ENCODE measurements at regions not wholly inside any gene's neighbourhood (a gene's known extent, or its start where the extent isn't known, plus 50 kb on each side); places are given as distances from the start of the nearest gene placed in this dataset.

DNA sequence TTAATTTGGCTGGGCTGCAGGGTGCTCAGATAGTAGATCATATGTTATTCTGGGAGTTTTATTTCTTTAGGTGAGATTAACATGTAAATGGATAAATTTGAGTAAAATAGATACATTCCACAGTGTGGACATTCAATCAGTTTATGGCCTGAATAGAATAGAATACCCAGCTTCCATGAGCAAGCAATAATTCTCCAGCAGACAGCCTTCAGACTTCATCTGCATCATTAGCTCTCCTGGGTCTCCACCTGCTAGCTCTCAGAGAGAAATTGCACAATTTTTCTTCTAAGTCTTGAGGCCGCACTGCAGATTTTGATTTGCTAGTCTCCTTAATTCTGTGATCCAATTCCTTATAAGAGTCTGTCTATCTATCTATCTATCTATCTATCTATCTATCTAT lies 420.3 kb upstream of the BOD1L1 start:
- DNase-seq (ENCODE audit: low spot score): no peak

DNA sequence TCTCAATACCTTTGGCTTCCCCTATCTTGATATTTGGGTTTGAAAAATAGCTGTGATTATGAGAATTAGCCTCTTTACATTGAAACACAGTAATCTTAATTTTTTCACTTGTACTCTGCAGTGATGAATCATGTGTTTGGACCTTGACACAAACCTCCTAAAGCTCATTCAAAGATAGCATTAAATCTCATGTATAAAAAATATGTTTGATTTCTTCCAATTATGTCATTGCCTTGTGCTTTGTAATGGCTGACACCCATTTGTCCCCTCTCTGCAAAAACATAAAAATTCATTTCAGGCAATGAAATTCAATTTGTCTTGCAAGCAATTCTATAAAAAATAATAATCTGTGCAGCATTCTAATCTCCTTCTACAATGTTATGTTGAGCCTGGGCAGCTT lies 422.4 kb upstream of the BOD1L1 start:
- DNase-seq (ENCODE audit: low spot score): no peak

DNA sequence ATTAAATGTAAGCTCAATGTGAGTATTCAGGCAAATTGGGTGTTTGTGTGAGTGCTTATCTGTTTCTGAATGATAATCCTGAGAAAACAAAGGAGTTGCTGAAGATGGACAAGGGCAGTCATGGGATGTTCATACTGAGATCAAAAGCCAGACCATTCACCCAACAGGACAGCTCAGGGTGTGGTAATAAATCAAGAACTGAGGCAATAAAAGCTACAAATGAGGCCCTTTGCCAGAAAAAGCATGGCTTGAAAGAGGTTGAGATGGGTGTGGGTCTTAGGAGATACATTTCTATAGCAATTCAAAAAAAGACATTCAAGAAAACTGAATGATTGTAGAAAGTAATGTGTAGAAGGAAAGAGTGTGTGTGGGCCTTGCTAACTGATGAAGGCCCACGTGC lies 425.8 kb upstream of the BOD1L1 start:
- DNase-seq (ENCODE audit: low spot score): no peak

DNA sequence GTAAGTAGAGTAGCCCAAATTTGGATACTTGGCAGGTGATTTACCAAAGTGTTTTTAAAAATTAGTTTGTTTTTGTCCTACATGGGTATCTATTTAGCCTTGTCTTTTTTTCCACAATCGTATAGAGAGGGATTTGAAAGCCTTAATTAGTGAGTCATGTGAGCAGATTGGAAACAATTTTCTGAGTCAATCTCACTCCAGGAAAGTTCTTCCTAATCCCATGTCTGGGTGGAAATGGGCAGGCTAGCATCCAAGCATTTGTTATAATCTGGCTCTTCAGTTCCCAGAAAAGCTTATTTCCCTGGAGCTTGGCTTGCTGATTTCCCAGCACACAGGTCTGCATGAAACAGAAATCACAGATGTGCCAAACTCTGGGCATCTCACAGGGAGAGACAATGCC lies 426.9 kb upstream of the BOD1L1 start:
- no peak for DNase-seq (ENCODE audit: low spot score)

DNA sequence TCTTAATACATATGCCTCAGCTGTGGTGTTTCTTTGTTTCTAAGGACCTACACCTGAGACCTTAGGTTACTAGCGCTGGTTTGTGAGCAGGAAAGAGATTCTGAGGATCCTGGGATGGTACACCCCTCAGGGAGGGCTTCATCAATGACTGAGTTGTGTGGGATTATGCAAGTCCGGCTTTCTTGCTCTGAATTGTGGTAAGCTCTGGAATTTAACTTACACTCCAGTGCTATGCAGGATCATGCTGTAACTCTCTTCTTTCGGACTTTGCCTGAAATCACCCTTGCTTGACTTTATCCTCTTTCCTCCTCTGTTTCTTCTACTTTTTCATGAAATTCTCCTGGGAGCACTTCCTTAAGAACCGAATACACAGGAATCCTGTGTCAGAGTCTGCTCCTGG lies 431.5 kb upstream of the BOD1L1 start:
- DNase-seq (ENCODE audit: low spot score): peak; percentile 13

DNA sequence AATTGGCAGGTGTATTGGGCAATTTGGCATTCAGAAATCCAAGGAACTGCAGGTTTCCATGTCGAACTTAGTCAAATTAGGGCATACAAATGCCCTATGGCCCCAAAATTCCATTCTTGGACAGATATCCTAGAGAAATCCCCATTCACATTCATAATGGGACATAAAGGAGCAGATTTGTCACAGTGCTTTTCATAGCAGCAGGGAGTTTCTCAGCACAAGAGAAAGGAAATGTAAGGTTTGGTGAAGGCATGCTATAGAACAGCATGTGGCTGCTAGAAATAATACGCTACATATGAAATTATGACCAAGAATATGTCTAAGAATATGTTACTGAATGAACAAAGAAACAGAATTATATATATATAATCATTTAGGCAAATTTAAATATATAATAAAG lies 437.5 kb upstream of the BOD1L1 start:
- DNase-seq (ENCODE audit: low spot score): no peak

DNA sequence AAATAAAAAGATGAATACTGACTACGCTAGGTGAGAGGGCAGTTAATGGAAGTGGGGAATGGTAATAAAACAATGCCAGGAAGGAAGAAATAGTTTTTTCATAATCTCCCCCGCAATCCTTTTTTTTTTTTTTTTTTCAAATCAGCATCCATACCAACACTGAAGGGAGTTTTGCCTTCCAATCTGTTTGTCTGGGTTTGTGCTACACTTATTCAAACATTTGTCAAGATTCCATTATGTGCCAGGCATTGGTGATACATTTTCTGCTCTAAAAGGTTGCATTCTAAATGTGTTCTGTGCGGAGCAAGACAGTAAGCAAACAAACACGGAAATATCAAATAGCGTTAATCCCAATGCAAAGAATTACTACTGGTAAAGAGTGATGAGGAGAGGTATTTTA lies 437.9 kb upstream of the BOD1L1 start:
- DNase-seq (ENCODE audit: low spot score): no peak

DNA sequence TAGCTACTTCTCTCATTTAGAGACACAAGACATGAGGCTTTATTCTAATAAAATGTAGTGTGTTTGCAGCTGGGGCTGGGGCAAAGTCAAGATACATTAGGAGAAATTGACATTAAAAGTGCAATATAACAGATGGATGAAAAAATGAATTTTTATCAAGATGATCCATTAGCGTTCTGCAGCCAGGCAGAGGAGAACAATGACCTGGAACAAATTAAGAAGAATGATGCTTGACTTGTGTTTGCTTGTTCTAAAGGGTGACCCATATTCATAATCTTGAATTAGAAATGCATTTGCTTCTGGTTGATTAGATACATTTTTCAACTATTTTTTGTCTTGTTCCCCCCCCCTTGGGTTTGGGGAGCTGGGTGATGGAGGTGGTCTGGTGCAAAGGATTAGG lies 439.5 kb upstream of the BOD1L1 start:
- DNase-seq (ENCODE audit: low spot score): no peak

DNA sequence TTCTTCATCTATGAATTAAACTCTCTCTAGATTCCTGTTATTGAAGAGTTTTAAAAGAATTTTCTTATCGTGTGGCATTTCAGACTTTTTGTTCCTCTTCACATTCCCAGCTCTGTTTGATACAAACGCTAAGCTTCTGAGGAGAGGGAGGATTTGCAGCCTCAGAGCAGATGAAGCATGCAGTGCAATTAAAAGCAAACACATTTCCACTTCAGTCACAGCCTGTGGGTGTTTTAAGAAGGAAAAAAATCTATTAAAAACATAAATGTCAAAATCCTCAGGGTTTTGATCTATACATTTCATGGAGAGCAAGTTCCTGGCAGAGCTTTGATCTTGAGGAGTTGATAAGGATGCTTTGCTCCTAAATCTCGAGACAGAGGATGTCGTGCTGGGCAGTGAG lies 442.4 kb upstream of the BOD1L1 start:
- DNase-seq (ENCODE audit: low spot score): no peak

DNA sequence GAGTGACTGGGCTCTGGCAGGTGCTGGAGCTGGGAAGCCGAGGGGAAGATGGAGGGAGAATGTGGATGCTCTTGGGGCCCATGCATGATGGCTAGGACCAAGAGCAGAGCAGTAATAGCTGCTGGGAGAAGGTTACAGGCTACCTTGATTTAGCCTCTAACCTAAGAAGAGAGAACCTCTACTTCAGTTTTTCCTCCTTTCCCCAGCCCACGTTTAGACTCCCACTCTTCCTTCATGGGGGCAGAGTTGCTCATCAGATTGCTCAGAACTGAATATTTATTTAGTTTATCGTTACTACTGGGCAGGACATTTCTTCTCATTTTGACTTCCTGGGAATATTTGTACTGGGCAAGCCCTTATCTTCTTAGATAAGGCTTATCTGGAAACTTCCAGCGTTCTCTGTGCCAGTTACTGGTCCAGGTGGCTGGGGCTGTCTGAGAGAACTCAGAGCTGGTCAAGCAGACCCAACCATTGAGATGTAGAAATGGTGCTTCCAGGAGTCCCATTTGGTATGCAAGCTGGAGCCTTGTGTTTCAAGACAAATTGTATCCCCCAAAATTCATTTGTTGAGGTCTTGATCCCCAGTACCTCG lies 442.9 kb upstream of the BOD1L1 start:
- no peak for DNase-seq (ENCODE audit: low spot score)

DNA sequence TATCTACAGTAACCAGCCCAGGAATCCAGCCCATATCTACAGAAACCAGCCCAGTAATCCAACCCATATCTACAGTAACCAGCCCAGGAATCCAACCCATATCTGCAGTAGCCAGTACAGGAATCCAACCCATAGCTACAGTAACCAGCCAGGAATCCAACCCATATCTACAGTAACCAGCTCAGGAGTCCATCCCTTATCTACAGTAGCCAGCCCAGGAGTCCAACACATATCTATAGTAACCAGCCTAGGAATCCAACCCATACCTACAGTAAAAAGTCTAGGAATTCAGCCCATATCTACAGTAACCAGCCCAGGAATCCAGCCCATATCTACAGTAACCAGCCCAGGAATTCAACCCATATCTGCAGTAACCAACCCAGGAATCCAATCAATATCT lies 445.0 kb upstream of the BOD1L1 start:
- no peak for DNase-seq (ENCODE audit: low spot score)

DNA sequence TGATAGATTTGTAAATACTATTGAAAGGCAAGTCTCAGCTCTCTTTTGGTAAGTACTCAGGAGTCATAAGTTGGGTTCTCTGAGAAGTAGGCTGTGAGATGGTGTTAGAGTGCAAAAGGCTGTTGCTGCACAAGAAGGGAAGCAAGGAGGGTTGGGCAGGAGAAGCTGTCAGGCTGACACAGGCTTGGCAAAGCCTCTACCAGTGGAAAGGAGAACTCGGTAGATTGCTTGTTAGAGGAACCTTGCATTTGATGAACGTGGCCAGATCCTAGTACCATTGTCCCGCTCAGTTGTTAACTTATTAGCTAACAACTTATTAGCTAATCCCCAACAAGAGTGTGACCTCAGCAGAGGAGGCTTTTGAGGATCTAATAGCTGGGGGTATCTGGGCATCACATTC lies 449.3 kb upstream of the BOD1L1 start:
- no peak for DNase-seq (ENCODE audit: low spot score)

DNA sequence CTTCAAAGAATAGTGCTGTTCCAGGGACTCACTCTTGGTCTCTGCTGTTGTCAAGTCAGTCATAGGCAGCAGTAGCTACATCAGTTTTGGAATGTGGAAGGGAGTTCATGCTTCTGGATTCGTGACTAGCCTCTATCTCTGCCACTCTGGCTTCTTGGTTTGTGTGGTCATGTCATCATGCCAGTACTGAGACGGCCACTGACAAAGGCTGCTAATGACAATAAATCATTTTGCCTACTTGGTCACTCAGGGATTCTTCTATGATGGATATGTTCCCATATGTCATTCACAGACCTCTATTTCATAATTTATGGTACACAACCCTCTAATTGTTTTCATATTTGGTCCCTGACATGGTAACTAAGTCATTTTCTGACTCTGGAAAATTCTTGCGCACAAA lies 450.8 kb upstream of the BOD1L1 start:
- DNase-seq (ENCODE audit: low spot score): peak; percentile 48

DNA sequence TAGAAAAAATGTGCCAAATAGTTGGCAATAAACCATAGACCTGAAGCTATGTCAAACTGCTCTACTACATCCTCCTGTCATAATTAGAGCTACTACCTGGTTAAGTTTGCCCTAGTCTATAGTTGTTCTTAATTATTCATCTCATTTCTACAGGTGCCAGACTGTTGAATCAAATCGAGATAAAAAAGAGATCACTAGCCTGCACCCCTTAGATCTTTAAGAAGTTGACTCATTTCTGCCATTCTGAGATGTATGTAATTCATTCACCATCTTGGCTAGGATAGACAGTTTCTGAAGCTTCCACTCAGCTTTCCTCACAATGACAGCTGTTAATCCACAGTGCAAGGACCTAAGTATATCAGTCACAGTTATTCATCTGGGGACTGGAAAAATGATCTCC lies 452.1 kb upstream of the BOD1L1 start:
- DNase-seq (ENCODE audit: low spot score): no peak

DNA sequence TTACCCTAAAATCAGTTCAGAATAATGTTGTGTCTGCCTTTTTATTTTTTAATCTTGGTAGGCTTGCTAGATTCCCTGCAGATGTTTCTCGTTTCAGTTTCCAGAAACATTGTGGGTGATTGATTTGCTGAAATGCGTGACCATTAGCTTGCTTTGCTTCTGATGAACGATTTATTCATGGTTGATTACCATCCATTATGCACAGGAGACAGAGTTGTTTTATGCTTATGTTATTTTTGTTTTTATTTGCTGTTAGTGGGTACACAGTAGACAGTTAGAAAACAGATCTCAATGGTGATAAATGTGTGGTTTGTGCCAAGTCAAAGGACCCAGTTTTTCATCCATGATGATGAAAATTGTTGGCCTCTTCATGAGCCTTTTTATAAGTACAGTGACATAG lies 455.6 kb upstream of the BOD1L1 start:
- DNase-seq (ENCODE audit: low spot score): no peak

DNA sequence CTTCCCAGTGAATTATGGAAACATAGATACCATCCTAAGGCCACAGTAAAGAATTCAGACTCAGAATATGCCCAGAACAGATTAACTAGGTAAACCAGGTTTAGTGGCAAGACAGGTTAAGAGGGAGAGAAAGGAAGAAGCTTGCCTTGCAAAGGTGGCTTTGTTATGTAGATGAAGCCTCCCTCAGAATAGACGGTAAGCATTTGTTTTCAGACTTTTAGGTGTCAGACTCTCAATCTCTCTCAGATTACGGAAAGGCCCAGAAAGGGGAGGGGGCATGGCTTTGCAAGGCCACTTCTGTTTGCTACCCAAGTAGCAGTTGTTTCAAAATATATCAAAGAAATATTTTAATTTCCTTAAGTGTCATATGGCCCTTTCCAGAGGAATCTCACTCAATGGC lies 457.1 kb upstream of the BOD1L1 start:
- no peak for DNase-seq (ENCODE audit: low spot score)

DNA sequence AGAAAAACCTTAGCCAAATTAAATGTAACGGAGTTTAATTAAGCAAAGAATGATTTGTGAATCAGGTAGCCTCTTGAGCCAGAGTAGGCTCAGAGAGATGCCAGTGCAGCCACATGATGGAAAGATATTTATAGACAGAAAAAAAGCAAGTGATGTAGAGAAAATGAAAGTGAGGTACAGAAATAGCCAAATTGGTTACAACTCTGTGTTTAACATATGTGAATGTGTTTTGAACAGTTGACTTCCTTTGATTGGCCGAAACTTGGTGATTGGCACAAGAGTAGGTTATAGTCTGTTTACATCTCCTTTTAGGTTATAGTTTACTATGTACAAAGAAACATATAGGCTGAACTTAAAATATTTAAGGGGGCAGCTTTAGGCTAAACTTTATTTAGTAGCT lies 459.9 kb upstream of the BOD1L1 start:
- no peak for DNase-seq (ENCODE audit: low spot score)

DNA sequence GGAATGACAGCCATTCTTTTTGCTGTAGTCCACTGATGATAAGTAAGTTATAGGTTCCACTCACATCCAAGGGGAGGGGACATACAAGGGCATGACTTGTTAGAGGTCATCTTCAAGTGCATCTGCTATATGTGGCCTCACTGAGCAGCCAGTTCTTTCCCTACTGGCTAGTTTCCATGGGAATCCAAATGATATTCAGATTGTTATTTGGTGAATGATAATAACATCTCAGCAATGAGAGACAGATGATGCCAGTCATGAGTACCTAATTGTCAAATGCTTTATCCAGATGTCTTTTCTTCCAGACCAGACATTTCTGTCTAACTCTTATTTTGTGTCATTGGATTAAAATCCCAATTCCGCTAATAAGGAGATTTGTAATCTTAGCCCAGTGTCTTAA lies 460.4 kb upstream of the BOD1L1 start:
- no peak for DNase-seq (ENCODE audit: low spot score)

DNA sequence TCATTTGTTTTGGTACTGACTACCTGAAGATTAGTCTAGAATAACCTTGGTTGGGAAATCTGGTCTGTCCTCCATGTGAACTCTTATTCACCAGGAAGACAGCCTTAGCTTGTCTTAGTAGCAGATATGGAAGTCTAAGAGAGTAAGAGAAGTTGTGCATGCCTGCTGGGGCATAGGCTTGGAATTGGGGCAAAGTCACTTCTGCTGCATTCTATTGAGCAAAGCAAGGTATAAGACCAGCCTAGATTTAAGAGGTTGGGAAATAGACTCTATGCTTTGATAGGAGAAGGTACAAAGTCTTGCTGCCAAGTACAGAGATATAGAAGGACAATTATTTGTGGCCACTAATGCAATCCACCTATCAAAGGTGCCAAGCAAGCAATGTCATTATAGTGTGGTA lies 464.0 kb upstream of the BOD1L1 start:
- DNase-seq (ENCODE audit: low spot score): no peak

DNA sequence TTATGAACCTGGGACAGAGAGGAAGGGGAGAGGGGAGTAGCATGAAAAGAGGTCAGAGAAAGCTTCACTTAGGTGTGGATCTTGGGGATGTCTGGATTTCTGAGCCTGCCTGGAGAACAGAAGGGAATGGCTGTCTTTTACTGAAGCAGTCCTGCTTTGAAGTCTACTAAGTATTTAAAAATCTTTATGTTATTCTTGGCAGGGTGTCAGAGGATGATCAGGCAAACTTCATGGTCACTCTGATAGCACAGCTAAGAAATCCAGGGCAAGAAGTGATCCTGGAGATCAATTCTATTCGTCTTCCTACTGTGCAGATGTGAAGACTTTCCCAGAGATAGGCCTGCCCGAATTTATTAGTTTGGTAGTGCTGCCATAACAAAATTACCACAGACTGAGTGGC lies 464.4 kb upstream of the BOD1L1 start:
- no peak for DNase-seq (ENCODE audit: low spot score)

DNA sequence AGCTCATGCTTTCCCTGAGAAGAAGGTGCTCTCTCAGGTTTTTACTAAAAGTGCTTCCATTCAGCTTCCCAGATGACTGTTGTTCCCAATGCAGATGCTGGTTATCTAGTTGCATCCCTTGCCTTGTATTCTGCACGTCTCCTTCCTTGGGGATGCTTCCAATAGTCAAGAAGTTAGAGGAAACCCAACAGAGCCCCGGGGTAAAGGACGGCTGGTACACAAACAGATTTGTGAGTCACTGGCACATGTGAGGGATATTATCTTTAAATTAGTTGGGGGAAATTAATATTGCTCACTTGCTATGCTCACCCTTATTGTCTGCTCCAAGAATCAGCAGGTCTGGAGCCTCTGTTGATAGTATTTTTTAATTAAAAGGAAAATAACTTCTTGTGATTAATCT lies 465.2 kb upstream of the BOD1L1 start:
- DNase-seq (ENCODE audit: low spot score): no peak

DNA sequence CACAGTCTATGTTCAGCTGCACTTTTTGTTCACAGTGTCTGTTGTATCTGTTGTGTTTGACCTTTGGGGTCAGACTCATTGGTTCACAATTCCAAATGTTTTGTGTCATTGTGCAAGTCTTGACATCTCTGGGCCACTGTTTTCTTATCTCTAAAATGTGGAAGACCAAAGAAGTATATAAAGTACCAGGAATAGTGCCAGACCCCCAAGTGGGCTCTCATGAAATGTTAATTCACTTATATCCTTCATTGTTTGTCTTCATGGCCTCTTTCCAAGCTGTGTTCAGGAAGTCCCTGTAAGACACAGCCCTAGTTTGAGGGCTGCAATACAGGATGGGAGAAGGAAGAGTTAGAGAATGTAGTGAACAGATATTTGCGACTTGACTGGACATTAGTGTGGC lies 468.3 kb upstream of the BOD1L1 start:
- no peak for DNase-seq (ENCODE audit: low spot score)

DNA sequence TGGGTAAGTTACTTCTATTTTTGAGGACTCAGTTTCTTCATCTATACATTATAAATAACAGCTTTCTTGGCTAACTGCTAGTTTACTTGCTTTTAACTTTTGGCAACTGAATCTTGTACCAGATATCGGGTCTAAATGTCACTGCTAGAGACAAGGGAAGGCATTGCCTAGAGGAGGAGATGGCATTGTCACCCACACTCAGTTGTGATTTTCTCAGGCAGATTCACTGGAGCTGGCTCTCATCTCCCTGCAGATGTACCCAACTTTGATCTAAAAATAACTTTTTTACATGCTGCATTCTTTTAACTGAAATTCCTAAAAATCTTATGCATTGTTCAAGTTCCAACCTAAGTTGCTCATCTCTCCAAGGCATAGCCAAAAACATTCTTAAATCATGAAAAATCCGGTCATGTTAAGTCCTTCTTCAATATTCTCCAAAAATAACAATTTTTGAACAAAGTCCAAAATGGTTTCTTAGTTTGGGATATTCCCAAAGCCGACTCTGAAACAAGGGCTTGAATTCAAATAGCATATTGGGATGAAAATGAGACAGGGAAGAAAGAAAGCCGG lies 469.0 kb upstream of the BOD1L1 start:
- DNase-seq (ENCODE audit: low spot score): peak; percentile 74

DNA sequence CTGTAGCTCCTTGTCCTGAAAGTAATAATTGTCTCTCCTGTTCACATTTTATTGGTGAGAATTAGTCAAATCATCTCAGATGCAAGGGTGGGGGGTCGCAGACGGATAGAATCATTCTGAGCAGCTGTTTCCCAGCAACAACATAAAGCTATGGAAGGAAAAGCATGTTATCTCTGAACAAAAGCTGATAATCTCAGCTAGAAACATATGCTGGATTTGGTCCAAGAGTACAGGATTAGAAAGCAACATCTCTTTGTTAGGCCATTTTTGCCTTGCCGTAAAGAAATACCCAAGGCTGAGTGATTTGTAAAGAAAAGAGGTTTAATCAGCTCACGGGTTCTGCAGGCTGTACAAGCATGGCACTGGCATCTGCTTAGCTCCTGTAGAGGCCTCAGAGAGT lies 472.8 kb upstream of the BOD1L1 start:
- no peak for DNase-seq (ENCODE audit: low spot score)

DNA sequence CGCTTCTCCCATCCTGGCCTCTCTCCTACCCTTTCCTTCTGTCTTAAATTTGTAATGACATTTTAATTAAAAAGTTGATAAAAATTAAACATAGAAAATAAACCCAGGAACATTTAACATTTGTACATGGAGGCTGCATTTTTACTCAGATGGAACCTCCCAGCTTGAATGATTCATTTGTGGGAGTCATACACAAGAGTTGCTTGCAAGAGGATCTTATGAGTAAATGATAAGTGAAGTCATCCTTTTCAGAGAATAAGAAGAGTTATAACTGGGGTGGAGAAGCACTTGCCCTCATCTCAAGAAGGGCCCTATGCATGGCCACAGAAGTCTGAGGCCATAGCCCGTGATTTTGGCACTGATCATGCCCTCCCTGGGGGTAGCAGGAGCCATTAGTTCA lies 482.9 kb upstream of the BOD1L1 start:
- DNase-seq (ENCODE audit: low spot score): peak; percentile 57

Measured in AG20443 (cell line).